GM18907 (cell line): ENCODE measurements at regions not wholly inside any gene's neighbourhood (a gene's known extent, or its start where the extent isn't known, plus 50 kb on each side); places are given as distances from the start of the nearest gene placed in this dataset.
"Not testable (repeated sequence)": the region's sequence is repeated elsewhere in the genome, so short reads cannot be mapped to it uniquely, and the experiment has no call there.

Source experiments
- ATAC-seq: cut with Tn5 transposase; IDR thresholded peaks from one replicate; pipeline ENCODE4 v1.9.1; 2021; ENCODE audit warnings: mild to moderate bottlenecking, moderate library complexity; ENCODE audit not compliant: unreplicated experiment

DNA sequence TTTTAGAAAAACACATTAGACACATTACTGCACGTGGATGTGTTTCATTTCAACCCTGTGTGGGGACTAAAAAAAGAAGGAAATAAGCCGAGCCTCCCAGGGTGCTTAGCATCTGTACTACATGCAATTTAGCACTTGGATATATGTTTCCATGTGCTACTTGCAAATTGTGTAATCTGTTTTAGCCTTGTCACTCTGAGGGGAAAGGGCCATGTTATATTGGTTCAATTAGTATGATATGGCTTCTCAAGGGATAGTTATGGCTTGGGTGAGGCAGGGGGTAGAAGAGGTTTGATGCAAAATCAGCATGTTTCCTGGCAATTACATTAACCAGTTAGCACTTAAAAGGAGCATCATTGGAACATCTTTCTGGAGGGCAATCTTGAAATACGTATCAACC lies 353.5 kb upstream of the GOT2 start:
- ATAC-seq, result no peak

DNA sequence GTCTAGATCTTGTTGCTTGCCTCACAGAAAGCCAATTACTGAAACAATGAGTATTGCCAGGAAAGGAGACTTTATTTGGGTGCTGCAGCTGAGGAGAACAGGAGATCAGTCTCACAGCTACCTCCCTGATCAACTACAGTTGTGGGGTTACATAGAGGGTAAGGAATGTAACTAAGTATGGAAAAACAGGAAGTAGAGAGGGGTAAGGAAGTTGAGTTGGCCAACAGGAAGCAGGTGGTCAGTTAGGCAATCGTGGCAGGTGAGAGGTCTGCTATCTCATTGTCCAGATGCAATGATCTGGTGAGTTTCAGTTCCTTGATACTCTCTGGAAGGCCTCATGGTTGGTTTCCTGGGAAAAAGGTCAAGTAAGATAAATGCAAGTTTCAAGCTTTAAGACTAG lies 333.1 kb upstream of the GOT2 start:
- ATAC-seq, result no peak

DNA sequence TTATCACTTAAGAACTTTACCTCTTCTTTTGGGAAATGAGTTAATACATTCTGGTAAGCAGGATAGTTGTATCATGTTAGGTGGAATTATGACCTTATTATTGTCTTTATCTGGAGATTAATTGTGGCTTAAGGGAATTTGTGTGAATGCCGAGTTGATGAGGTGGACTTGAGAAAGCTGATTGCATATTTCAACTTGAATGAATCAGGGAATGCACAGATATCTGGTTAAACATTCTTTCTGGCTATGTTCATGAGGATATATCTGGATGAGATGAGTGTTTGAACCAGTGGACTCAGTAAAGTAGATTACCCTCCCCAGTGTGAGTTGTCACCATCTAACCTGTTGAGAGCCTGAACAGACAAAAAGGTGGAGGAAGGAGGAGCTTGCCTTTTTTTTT lies 326.1 kb upstream of the GOT2 start:
- ATAC-seq, result no peak

DNA sequence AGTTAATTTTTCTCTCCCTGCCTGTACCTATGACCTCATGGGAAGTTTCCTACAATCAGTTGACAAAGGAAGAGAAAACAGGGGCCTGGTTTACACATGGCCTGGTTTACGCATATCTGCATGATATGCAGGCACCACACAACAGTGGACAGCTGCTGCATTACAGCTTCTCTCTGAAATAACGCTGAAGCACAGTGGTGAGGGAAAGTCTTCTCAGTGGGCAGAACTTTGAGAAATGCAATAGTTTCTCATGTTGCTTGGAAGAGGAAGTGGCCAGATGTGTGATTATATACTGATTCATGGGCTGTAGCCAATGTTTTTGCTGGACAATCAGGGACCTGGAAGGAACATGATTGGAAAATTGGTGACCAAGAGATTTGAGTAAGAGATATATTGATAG lies 324.1 kb upstream of the GOT2 start:
- ATAC-seq, result no peak

DNA sequence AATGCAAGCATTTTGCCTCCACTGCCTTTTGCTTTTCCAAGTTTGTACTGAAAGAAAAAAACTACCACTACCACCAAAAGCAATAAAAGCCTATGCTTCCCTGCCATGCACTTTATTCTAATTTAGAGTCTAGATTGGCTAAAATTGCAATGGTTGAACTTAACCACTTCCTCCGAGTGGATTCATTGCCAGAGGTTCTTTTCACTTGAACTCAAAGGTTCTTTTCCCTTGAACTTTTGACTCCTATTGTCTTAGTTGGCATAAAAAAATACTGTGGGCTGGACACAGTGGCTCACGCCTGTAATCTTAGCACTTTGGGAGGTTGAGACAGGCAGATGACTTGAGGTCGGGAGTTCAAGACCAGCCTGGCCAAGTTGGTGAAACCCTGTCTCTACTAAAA lies 319.8 kb upstream of the GOT2 start:
- ATAC-seq, result no peak

DNA sequence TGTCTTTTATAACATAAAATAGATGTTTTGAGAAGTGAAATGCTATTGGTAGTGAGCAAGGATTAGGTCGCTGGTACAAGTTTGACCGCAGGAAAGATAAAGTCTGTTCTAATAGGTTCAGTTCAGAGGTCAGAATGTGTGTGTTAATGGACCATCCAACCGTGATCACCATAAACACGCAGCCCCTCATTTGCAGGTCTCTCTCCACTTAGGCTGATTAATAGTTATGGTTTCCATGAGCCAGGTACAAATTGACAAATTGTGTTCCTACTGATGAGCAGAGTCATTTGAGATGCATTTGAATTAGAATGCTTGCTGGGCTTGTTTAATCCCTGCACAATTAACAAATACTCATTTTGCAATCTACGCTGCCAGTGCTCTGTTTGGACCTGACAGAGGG lies 318.1 kb upstream of the GOT2 start:
- no peak for ATAC-seq

DNA sequence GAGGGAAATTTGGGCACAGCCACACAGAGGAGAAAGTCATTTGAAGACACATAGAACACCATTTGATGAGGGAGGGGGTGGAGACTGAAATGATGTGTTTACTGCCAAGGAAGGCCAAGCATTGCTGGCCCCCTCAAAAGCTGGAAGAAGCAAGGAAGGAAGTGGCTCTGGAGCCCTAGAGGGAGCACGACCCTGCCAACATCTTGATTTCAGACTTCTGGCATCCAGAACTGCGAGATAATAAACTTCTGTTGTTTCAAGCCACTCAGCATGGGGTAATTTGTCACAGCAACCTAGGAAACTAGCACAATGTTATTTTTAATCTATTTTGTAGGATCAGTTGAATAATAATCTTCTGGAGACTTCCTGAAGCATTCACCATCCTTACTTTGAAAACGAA lies 314.8 kb upstream of the GOT2 start:
- no peak for ATAC-seq

DNA sequence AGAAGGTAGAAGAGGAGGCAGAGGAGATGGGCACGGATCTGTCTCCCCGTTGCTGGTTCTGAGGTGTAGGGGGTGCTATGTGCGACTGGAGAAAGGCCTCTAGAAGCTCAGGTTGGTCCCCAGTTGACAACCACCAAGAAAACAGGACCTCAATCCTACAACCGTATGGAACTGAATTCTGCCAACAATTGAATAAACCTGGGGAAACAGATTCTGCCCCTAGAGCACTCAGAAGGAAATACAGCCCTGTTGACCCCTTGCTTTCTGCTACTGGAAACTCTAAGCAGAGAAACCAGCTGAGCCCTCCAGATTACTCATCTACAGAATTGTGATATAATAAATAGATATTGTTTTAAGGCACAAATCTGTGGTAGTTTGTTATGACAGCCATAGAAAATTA lies 313.0 kb upstream of the GOT2 start:
- ATAC-seq, result no peak

DNA sequence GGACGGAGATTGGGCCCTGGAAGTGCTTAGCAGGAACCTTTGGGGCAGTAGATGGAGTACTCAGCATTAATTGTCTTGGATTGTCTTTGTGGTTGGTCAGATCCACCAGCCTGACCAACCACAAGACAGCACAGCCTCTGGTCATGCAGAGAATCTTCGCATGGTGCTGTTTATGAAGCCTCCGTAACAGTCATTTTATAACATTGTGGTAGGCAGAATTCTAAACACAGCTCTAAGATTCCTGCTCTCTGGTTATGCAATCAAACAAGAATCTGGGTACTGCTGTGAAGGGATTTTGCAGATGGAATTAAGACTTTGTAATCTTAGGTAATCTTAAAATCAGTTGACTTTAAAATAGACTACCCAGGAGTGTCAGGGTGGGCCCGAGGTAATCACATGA lies 312.2 kb upstream of the GOT2 start:
- ATAC-seq, result no peak

DNA sequence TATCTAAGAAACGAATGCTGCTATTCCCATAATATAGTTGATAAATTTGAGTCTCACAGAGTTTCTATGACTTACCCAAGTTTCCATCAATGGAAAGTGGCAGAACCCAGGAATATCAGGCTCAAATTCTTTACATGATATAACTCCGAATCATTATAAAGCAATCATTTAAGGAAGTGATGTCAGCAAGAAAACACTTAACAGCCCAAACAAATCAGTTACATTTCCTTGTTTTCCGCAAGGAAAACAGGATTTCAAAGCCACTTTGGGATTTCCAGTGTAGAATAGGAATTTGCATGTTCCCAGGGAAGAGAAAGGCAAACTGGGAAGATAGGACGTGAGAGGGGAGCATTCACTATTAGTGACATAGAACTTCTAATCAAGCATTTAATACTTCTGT lies 311.4 kb upstream of the GOT2 start:
- ATAC-seq, result no peak

DNA sequence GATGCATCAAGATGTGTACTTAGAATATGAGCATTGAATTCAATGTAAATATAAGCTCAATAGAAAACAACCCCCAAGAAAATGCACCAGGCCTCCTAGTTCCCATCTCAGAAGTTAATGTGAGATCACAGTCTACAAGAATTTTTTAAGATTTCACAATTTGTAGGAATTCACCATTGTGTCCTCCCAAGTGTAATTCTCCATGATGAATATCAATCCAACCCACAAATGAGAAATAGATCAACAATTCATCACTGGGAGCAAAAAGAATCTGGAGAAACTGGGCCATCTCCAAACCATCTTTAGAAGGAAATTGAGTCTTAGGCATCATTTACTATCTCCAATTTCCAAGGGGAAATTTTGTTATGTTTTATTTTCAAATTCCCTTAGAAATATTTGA lies 310.5 kb upstream of the GOT2 start:
- ATAC-seq, result no peak

DNA sequence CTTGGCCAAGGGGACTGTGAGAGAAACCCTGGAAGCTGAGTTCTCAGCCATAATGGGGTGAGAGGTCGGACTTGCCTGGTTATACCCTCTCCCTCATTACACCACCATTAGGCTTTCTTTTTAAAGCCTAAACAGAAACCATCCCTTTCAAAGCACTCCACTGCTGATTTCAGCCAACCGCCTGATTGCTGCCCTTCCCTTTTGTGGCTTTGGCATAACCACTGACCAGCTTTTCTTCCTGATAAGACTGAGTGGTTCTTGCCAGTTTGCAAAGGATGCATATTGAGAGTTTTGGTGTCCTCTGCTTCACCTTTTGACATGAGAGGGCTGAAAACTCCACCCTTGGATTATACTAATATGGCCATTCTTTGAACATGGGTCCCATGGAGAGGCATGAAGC lies 308.2 kb upstream of the GOT2 start:
- no peak for ATAC-seq

DNA sequence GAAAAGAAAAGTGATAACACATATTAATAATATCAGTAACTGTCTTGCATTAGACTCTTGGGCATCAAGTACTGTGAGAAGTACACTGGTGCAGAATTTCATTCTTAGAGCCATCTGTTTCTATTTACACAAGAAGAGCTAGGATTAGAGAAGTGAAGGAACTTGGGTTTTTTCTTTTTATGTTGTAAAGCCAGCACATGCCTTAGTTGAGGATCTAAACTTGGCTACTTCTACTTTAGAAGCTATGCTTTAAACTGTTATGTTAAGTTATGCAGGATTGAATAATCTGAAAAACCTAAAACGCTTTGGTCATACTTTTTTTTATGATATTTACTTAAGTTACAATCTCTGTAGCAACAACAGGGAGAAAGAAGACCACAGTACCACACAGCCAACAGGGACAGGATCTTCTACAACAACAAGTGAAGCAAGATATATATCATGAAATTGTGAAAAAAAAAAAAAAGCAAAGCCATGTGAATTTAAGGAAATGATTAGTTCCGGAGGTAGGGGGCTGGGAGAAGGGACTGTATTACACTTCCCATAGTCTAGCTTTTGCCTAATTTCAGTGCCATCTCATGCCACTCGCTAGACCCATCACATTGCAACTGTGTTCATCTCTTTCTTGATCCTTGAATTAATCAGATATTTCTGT lies 305.1 kb upstream of the GOT2 start:
- ATAC-seq, result no peak

DNA sequence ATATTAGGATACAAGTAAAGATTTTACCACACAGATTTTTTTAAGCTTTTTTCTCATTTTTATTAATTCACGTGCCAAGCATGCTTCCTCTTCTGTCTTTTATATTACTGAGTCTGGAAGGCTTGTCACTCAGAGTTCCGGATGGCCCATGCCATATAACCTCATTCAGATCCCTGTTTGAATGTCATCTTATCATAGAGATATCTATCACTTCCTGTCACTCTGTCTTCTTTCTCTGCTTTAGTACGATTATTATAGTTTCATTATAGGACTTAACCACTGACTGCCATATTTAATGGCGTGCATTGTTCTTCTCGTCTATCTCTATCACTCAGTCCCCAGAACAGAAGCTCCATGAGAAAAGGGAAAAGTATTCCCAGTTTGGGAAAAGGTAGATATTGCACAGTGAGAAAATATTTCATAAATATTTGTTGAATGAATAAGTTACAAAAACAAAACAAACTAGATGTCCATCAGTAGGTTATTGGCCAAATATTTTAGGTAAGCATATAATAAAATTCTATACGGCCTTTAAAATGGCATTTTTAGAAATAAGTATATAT lies 296.9 kb upstream of the GOT2 start:
- ATAC-seq, result no peak

DNA sequence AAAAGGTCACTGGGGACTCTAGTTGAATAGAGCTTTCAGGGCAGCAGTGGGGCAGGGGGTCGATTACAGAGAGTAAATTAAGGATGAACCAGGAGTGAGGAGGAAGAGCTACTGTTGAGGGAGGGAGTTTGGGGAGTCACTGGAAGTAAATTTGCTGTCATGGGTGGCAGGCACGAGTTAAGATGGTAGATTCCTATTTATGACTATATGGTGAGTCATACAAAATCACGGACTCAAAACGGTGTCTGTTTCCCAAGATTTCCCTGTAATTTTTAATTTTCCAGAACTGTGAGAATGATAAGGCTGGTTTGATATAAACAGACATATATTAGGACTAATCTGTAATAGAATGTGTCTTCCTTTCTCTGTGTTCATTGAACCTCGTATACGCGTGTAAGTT lies 287.6 kb upstream of the GOT2 start:
- ATAC-seq, result no peak

DNA sequence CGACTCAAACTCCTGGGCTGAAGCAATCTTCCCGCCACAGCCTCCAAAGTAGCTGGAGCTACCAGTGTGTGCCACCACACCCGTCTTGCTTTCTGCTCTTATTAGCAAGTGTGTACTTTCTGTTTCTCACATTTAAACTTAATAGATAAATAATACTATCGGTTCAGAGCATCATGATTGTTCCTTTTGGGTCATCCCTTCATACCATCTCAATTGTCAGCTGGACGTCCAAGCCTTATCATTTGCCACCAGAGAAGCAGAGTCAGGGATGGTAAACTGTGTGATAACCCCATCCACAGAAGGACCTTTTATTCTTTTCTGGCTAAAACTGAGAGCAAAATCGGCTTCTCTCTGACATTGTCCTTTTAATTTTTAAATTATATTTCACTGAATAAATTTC lies 279.8 kb upstream of the GOT2 start:
- ATAC-seq, result no peak

DNA sequence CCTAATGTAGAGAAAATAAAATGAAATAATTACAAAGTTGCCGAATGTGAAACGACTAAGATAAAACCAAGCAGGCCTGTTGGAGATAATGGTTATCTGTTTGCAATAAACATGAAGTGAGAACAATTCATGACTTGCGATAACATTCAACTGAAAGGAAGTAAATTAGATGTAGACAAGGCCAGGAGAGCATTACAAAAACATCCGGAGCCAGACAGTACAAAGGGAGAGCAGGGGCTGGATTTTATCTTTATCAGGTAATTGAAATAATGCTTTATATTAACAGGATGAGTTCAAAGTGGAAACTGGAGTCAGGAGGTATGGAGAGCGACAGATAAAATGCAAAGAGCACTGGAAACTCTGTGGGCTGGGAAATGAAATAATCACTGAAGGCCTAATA lies 265.6 kb upstream of the GOT2 start:
- no peak for ATAC-seq

DNA sequence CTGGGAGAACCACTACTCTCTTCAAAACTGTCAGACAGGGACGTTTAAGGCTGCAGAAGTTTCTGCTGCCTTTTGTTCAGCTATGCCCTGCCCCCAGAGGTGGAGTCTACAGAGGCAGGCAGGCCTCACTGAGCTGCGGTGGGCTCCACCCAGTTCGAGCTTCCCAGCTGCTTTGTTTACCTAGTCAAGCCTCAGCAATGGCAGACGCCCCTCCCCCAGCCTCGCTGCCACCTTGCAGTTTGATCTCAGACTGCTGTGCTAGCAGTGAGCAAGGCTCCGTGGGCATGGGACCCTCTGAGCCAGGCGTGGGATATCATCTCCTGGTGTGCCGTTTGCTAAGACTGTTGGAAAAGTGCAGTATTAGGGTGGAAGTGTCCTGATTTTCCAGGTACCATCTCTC lies 258.6 kb upstream of the GOT2 start:
- not testable (repeated sequence) for ATAC-seq

DNA sequence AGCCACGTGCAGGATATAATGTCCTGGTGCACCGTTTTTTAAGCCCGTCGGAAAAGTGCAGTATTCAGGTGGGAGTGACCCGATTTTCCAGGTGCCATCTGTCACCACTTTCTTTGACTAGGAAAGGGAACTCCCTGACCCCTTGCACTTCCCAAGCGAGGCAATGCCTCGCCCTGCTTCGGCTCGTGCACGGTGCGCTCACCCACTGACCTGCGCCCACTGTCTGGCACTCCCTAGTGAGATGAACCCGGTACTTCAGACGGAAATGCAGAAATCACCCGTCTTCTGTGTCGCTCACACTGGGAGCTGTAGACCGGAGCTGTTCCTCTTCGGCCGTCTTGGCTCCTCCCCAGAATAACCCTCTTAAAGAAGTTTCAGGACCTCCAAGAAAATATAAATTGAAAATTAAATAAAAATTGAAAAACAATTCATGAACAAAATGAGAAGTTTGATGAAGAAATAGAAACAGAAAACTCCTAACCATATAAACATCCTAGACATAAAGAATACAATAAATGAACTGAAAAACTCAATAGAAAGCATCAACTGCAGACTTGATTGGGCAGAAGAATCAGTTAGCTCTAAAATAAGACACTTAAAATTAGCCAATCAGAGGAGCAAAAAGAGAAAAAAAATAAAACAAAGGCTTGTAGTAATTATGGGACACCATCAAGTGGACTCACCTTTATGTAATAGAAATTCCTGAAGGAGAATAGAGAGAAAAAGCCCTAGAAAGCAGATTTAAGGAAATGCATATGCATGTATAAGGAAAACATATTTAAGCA lies 249.3 kb upstream of the GOT2 start:
- not testable (repeated sequence) for ATAC-seq

DNA sequence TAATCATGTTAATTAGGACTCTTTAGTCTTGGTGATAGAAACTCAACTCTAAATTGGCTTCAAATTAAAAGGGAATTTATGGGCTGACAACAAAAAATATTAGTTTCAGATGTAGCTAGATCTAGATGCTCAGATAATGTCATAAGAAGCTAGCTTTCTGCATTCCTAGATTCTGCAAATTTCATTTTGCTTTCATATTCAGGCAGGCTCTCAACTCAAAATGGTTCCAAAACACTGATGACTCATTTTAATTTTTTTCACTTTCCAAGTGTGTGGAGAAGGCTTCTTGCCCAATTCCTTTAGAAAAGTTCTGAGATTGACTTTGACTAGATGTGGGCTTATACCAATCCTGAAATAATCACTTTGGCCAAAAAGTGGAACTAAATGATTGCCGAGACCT lies 236.7 kb upstream of the GOT2 start:
- peak; percentile 79 for ATAC-seq

DNA sequence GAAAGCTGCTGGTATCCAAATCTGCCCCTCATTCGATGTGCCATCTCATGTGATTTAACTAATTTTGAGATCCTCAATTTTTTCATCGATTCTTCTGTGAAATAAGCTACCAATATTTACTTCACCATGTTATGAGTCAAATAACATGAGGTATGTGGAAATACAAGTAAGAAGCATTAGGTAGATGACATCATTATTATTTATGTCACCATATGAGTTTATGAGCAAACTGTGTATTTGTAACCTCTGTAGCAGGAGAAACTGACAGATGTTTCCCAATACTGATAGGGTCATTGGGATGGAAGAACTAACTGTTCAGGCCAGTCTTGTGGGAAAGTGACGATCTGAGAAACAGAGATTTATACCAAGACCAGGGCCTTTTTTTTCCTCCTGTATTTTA lies 229.4 kb upstream of the GOT2 start:
- ATAC-seq, result no peak

DNA sequence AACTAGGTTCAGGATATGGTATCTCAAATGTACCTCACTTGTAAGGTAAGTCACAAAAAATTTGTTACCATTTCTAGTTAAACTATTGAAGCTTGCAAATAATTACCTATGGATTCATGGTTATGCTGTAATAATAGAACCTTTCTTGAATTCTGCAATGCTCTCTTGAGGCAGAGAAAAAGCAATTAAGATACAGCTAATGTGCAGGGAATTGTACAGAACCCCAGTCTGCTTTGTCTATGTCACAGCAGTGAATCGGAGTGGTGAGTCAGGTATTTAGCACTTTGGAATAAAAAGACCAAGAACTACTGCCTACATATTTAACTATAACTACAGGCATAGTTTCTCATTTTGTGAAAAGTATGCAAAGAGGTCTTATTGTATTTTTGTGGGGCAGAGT lies 228.7 kb upstream of the GOT2 start:
- no peak for ATAC-seq

DNA sequence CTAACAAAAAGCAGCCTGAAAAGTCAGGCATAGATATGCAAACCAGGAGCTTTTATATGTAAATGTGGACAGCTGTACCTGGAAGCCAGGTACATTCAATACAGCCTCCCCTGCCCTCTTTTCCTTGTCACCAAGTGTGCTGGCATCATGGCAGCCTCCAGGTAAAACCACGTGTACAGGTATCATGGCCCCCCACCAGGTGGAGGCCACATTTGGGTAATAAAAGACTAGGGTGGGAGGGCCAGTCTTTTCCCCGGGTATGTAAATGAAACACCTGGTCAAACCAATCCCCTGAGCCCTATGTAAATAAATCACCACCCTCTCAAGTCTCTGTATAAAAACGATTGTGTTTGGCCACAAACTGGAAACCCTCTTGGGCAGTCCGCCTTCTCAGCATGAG lies 226.4 kb upstream of the GOT2 start:
- ATAC-seq, result no peak
